ENCODE measurements at regions not wholly inside any gene's neighbourhood (a gene's known extent, or its start where the extent isn't known, plus 50 kb on each side); places are given as distances from the start of the nearest gene placed in this dataset.
"Not testable (repeated sequence)": the region's sequence is repeated elsewhere in the genome, so short reads cannot be mapped to it uniquely, and the experiment has no call there.

- not testable (repeated sequence) for H3K4ac ChIP-seq (ENCODE audit: low read depth, low read length); H3K23ac ChIP-seq (ENCODE audit: low read length); H2BK15ac ChIP-seq (replicated peaks; ENCODE audit: low read depth); H3K79me2 ChIP-seq (ENCODE audit: control insufficient read depth, insufficient read depth, low read length); H3K79me1 ChIP-seq (ENCODE audit: low read length); H2BK5ac ChIP-seq (ENCODE audit: low read length); H4K5ac ChIP-seq (ENCODE audit: low read length); H3K36me3 ChIP-seq (ENCODE audit: control insufficient read depth, insufficient read depth, low read length); H3K4me1 ChIP-seq (ENCODE audit: control insufficient read depth, low read depth, low read length); H3K4me3 ChIP-seq (ENCODE audit: low read length); H2AK5ac ChIP-seq (ENCODE audit: low read length); H4K8ac ChIP-seq (ENCODE audit: low read depth, low read length); H2BK120ac ChIP-seq (ENCODE audit: low read depth, low read length); H3K27ac ChIP-seq (ENCODE audit: low read depth, low read length); H3K4me2 ChIP-seq (ENCODE audit: low read length); H3K18ac ChIP-seq (ENCODE audit: low read length); H3K27me3 ChIP-seq (ENCODE audit: insufficient read depth, low read length, poor library complexity); H3K56ac ChIP-seq (ENCODE audit: low read length); H3K9ac ChIP-seq (ENCODE audit: low read length)
- DNase-seq = peak; percentile 39
- WGBS (ENCODE audit: extremely low coverage, insufficient coverage, low lambda C conversion rate) = no CpG with 5 or more reads among the region's 16 CpGs
Observed at GRCh38 chr10:29379777-29380598, 91.1 kb downstream of the LYZL1 start.

GRCh38 chr10:29380599-29381511 is 92.0 kb downstream of the LYZL1 start:
- not testable (repeated sequence) for H3K4me2 ChIP-seq (ENCODE audit: low read length); H2BK15ac ChIP-seq (replicated peaks; ENCODE audit: low read depth); H3K9ac ChIP-seq (ENCODE audit: low read length); H3K36me3 ChIP-seq (ENCODE audit: control insufficient read depth, insufficient read depth, low read length); H2AK5ac ChIP-seq (ENCODE audit: low read length); H3K27me3 ChIP-seq (ENCODE audit: insufficient read depth, low read length, poor library complexity); H2BK120ac ChIP-seq (ENCODE audit: low read depth, low read length); H4K8ac ChIP-seq (ENCODE audit: low read depth, low read length); H3K4ac ChIP-seq (ENCODE audit: low read depth, low read length); H3K18ac ChIP-seq (ENCODE audit: low read length); H3K79me2 ChIP-seq (ENCODE audit: control insufficient read depth, insufficient read depth, low read length); H4K5ac ChIP-seq (ENCODE audit: low read length); H3K23ac ChIP-seq (ENCODE audit: low read length); H3K79me1 ChIP-seq (ENCODE audit: low read length); H3K4me1 ChIP-seq (ENCODE audit: control insufficient read depth, low read depth, low read length); H3K27ac ChIP-seq (ENCODE audit: low read depth, low read length); H2BK5ac ChIP-seq (ENCODE audit: low read length); H3K4me3 ChIP-seq (ENCODE audit: low read length)
- no CpG with 5 or more reads among the region's 16 CpGs for WGBS (ENCODE audit: extremely low coverage, insufficient coverage, low lambda C conversion rate)
- peak overlapping the region; percentile 37 for H3K56ac ChIP-seq (ENCODE audit: low read length)
- DNase-seq = peak; percentile 66

- no peak overlapping the region for H2BK5ac ChIP-seq (ENCODE audit: low read length)
- no peak overlapping the region for H2BK120ac ChIP-seq (ENCODE audit: low read depth, low read length)
- H3K23ac ChIP-seq (ENCODE audit: low read length) = no peak overlapping the region
- H2BK15ac ChIP-seq (replicated peaks; ENCODE audit: low read depth) = no peak overlapping the region
- H3K79me2 ChIP-seq (ENCODE audit: control insufficient read depth, insufficient read depth, low read length) = no peaks in the 10 kb centered on the region
- no peak overlapping the region for H2AK5ac ChIP-seq (ENCODE audit: low read length)
- H3K4me2 ChIP-seq (ENCODE audit: low read length) = no peak overlapping the region
- H3K27me3 ChIP-seq (ENCODE audit: insufficient read depth, low read length, poor library complexity) = no peaks in the 10 kb centered on the region
- no peaks in the 10 kb centered on the region for H3K36me3 ChIP-seq (ENCODE audit: control insufficient read depth, insufficient read depth, low read length)
- H3K27ac ChIP-seq (ENCODE audit: low read depth, low read length) = no peak overlapping the region
- DNase-seq = peak; percentile 60
- H3K9ac ChIP-seq (ENCODE audit: low read length) = no peak overlapping the region
- H3K4me3 ChIP-seq (ENCODE audit: low read length) = no peak overlapping the region
- no peak overlapping the region for H4K5ac ChIP-seq (ENCODE audit: low read length)
- no peaks in the 10 kb centered on the region for H3K4me1 ChIP-seq (ENCODE audit: control insufficient read depth, low read depth, low read length)
- H3K18ac ChIP-seq (ENCODE audit: low read length) = no peak overlapping the region
- no peaks in the 10 kb centered on the region for H3K79me1 ChIP-seq (ENCODE audit: low read length)
- H3K56ac ChIP-seq (ENCODE audit: low read length) = no peak overlapping the region
- no CpG with 5 or more reads among the region's 8 CpGs for WGBS (ENCODE audit: extremely low coverage, insufficient coverage, low lambda C conversion rate)
- H3K4ac ChIP-seq (ENCODE audit: low read depth, low read length) = no peak overlapping the region
- no peak overlapping the region for H4K8ac ChIP-seq (ENCODE audit: low read depth, low read length)
Observed at GRCh38 chr10:29386342-29386999, 97.6 kb downstream of the LYZL1 start.

- Histone ChIP-seq H3K27me3 (ENCODE audit: insufficient read depth, low read length, poor library complexity) (no peaks in the 10 kb centered on the region), H4K5ac (ENCODE audit: low read length) (no peak overlapping the region), H3K4me1 (ENCODE audit: control insufficient read depth, low read depth, low read length) (no peaks in the 10 kb centered on the region), H3K4me2 (ENCODE audit: low read length) (no peak overlapping the region), H3K79me1 (ENCODE audit: low read length) (no peaks in the 10 kb centered on the region), H3K56ac (ENCODE audit: low read length) (no peak overlapping the region), H2AK5ac (ENCODE audit: low read length) (no peak overlapping the region), H3K36me3 (ENCODE audit: control insufficient read depth, insufficient read depth, low read length) (no peaks in the 10 kb centered on the region), H2BK5ac (ENCODE audit: low read length) (no peak overlapping the region), H3K4me3 (ENCODE audit: low read length) (no peak overlapping the region), H3K27ac (ENCODE audit: low read depth, low read length) (no peak overlapping the region), H3K79me2 (ENCODE audit: control insufficient read depth, insufficient read depth, low read length) (no peaks in the 10 kb centered on the region), H3K18ac (ENCODE audit: low read length) (no peak overlapping the region), H2BK15ac (replicated peaks; ENCODE audit: low read depth) (no peak overlapping the region), H3K9ac (ENCODE audit: low read length) (no peak overlapping the region), H3K4ac (ENCODE audit: low read depth, low read length) (no peak overlapping the region), H4K8ac (ENCODE audit: low read depth, low read length) (no peak overlapping the region), H2BK120ac (ENCODE audit: low read depth, low read length) (no peak overlapping the region), H3K23ac (ENCODE audit: low read length) (no peak overlapping the region)
- no peak for DNase-seq
- no CpG with 5 or more reads among the region's 5 CpGs for WGBS (ENCODE audit: extremely low coverage, insufficient coverage, low lambda C conversion rate)
Observed at GRCh38 chr10:29387269-29387668, 98.4 kb downstream of the LYZL1 start.

GRCh38 chr10:29388112-29388511 is 99.2 kb downstream of the LYZL1 start:
- H3K36me3 ChIP-seq (ENCODE audit: control insufficient read depth, insufficient read depth, low read length); H3K9ac ChIP-seq (ENCODE audit: low read length); H3K27me3 ChIP-seq (ENCODE audit: insufficient read depth, low read length, poor library complexity); H3K79me1 ChIP-seq (ENCODE audit: low read length); H4K5ac ChIP-seq (ENCODE audit: low read length); H3K79me2 ChIP-seq (ENCODE audit: control insufficient read depth, insufficient read depth, low read length); H3K4me1 ChIP-seq (ENCODE audit: control insufficient read depth, low read depth, low read length); H4K8ac ChIP-seq (ENCODE audit: low read depth, low read length); H3K18ac ChIP-seq (ENCODE audit: low read length); DNase-seq; H2BK120ac ChIP-seq (ENCODE audit: low read depth, low read length); H3K4ac ChIP-seq (ENCODE audit: low read depth, low read length); H3K4me3 ChIP-seq (ENCODE audit: low read length); H3K23ac ChIP-seq (ENCODE audit: low read length); H3K4me2 ChIP-seq (ENCODE audit: low read length); H3K27ac ChIP-seq (ENCODE audit: low read depth, low read length); H2BK5ac ChIP-seq (ENCODE audit: low read length); H2AK5ac ChIP-seq (ENCODE audit: low read length); H2BK15ac ChIP-seq (replicated peaks; ENCODE audit: low read depth); H3K56ac ChIP-seq (ENCODE audit: low read length): not testable (repeated sequence)
- no CpG with 5 or more reads among the region's 2 CpGs for WGBS (ENCODE audit: extremely low coverage, insufficient coverage, low lambda C conversion rate)

All from mesendoderm (in vitro differentiated cells).